HG02943 (cell line): ENCODE measurements at regions not wholly inside any gene's neighbourhood (a gene's known extent, or its start where the extent isn't known, plus 50 kb on each side); places are given as distances from the start of the nearest gene placed in this dataset.
"Not testable (repeated sequence)": the region's sequence is repeated elsewhere in the genome, so short reads cannot be mapped to it uniquely, and the experiment has no call there.

Source experiments
- ATAC-seq: cut with Tn5 transposase; IDR thresholded peaks from one replicate; pipeline ENCODE4 v1.9.1; 2021; ENCODE audit warnings: mild to moderate bottlenecking, low read depth, moderate library complexity; ENCODE audit not compliant: unreplicated experiment

- ATAC-seq: no peak
These were observed 189.3 kb upstream of the SGO1 start for GRCh38 chr3:20375302-20375701.

- not testable (repeated sequence) for ATAC-seq
These were observed 184.5 kb upstream of the SGO1 start for GRCh38 chr3:20370273-20371063.

- no peak for ATAC-seq
These were observed 175.0 kb upstream of the SGO1 start for GRCh38 chr3:20361000-20361399.

- ATAC-seq: no peak
These were observed 167.3 kb upstream of the SGO1 start for GRCh38 chr3:20353286-20353685.

- no peak for ATAC-seq
These were observed 166.7 kb upstream of the SGO1 start for GRCh38 chr3:20352546-20353179.

- no peak for ATAC-seq
These were observed 164.4 kb upstream of the SGO1 start for GRCh38 chr3:20350449-20350848.

- ATAC-seq: no peak
These were observed 160.9 kb upstream of the SGO1 start for GRCh38 chr3:20346916-20347315.

- no peak for ATAC-seq
These were observed 160.4 kb upstream of the SGO1 start for GRCh38 chr3:20346369-20346768.

- no peak for ATAC-seq
These were observed 158.5 kb upstream of the SGO1 start for GRCh38 chr3:20344400-20344959.

GRCh38 chr3:20343790-20344189 lies 157.8 kb upstream of the SGO1 start:
- ATAC-seq: no peak

- peak; percentile 90 for ATAC-seq
These were observed 154.4 kb upstream of the SGO1 start for GRCh38 chr3:20340324-20340928.

- no peak for ATAC-seq
These were observed 150.6 kb upstream of the SGO1 start for GRCh38 chr3:20336572-20336971.

- no peak for ATAC-seq
These were observed 148.8 kb upstream of the SGO1 start for GRCh38 chr3:20334842-20335241.

GRCh38 chr3:20327889-20328288 lies 141.9 kb upstream of the SGO1 start:
- no peak for ATAC-seq

- no peak for ATAC-seq
These were observed 140.5 kb upstream of the SGO1 start for GRCh38 chr3:20326541-20326940.

- no peak for ATAC-seq
These were observed 139.6 kb upstream of the SGO1 start for GRCh38 chr3:20325563-20325962.

- ATAC-seq: peak; percentile 90
These were observed 138.9 kb upstream of the SGO1 start for GRCh38 chr3:20324664-20325478.

GRCh38 chr3:20323307-20323927 lies 137.4 kb upstream of the SGO1 start:
- ATAC-seq: no peak

GRCh38 chr3:20322085-20322484 lies 136.1 kb upstream of the SGO1 start:
- ATAC-seq: no peak

GRCh38 chr3:20321391-20322047 lies 135.5 kb upstream of the SGO1 start:
- no peak for ATAC-seq
